ENCODE measurements at regions not wholly inside any gene's neighbourhood (a gene's known extent, or its start where the extent isn't known, plus 50 kb on each side); places are given as distances from the start of the nearest gene placed in this dataset.

- TF ChIP-seq, protein P1, sequence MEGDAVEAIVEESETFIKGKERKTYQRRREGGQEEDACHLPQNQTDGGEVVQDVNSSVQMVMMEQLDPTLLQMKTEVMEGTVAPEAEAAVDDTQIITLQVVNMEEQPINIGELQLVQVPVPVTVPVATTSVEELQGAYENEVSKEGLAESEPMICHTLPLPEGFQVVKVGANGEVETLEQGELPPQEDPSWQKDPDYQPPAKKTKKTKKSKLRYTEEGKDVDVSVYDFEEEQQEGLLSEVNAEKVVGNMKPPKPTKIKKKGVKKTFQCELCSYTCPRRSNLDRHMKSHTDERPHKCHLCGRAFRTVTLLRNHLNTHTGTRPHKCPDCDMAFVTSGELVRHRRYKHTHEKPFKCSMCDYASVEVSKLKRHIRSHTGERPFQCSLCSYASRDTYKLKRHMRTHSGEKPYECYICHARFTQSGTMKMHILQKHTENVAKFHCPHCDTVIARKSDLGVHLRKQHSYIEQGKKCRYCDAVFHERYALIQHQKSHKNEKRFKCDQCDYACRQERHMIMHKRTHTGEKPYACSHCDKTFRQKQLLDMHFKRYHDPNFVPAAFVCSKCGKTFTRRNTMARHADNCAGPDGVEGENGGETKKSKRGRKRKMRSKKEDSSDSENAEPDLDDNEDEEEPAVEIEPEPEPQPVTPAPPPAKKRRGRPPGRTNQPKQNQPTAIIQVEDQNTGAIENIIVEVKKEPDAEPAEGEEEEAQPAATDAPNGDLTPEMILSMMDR (IDR thresholded peaks at IDR 0.05; ENCODE audit: low read depth, low read length, poor library complexity, severe bottlenecking) = no peak
- TF ChIP-seq EZH2phosphoT487 (IDR thresholded peaks at IDR 0.05; ENCODE audit: borderline replicate concordance, low read length) = no peak
Observed at GRCh38 chr9:25918761-25919160, 240.5 kb upstream of the TUSC1 start.
